Activated CD8-positive, alpha-beta memory T cell treated with anti-CD3 and anti-CD28 coated beads, Interleukin-2, amount 10 ng/mL, durations not matched to agents 7 days and 5 days (primary cell): ENCODE measurements at regions not wholly inside any gene's neighbourhood (a gene's known extent, or its start where the extent isn't known, plus 50 kb on each side); places are given as distances from the start of the nearest gene placed in this dataset.

ENCODE experiments used
- ATAC-seq: fragments of 150-1000 bp; cut with Tn5 transposase; one replicate; pipeline ENCODE4 v1.10.0; 2021; ENCODE audit warnings: moderate library complexity
- CTCF ChIA-PET: fragments of 350-600 bp; sonication (Branson Sonifier 250); formaldehyde crosslinking; loops from one replicate; lab custom pipeline; 2021; ENCODE audit warnings: antibody characterized with exemption; lab: Charles Lee
- DNase-seq: peaks from one replicate; pipeline ENCODE4 v3.0.0-alpha.2; 2020
- H3K27ac Mint-ChIP-seq: one replicate; pipeline ENCODE4 v1.8.0; 2021; ENCODE audit warnings: mild to moderate bottlenecking, mixed read lengths
- H3K27me3 Mint-ChIP-seq: one replicate; pipeline ENCODE4 v1.8.0; 2021; ENCODE audit warnings: mixed read lengths
- H3K36me3 Mint-ChIP-seq: one replicate; pipeline ENCODE4 v1.8.0; 2021; ENCODE audit warnings: mild to moderate bottlenecking, mixed read lengths
- H3K4me1 Mint-ChIP-seq: one replicate; pipeline ENCODE4 v1.8.0; 2021; ENCODE audit warnings: mixed read lengths
- H3K4me3 Mint-ChIP-seq: one replicate; pipeline ENCODE4 v1.8.0; 2021; ENCODE audit warnings: mild to moderate bottlenecking, moderate library complexity, mixed read lengths
- H3K9me3 Mint-ChIP-seq: one replicate; pipeline ENCODE4 v1.8.0; 2022; ENCODE audit warnings: low read depth, mixed read lengths

DNA sequence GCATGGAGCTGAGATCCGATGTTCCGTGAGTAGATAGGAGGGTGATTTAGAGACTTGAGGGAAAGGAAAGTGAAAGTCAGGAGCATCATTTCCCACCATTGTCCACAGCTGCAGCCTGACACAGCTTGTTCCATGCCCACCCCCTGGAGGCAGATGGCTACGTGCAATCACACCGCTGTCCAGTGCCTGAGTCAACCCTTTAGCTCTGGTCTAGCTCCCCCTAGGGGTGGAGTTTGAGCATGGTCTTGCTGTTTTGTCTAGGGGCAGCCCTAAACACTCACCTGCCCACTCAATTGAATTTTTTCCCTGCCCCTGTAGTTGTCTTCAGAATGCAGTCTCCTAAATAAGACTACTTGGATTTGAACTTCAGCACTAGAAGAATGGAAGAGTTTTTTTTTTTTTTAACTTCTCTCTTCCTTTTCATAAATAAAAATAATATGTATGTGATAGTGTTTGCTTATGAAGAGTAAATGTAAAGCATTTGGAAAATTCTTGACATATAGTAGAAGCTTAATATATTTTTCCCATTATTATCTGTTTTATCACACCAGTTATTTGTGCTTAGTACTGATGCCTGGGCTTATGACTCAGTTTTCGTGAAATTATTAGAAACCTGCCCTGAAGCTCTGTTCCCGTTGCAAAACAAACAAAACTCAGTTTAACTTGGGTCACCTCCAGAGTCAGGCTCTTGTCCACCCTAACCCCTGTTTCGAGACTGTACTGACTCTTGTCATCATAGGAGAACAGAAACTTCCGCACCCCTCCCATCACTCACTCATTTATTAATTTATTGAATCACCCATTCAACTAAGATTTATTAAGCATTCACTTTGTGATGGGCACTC lies 814.8 kb downstream of the MAFB start:
- ATAC-seq, result no peak
- no peaks in the 10 kb centered on the region for H3K9me3 Mint-ChIP-seq
- H3K36me3 Mint-ChIP-seq, result no peaks in the 10 kb centered on the region
- DNase-seq, result peak; percentile 46
- H3K4me3 Mint-ChIP-seq, result no peak overlapping the region
- no peaks in the 10 kb centered on the region for H3K27me3 Mint-ChIP-seq
- CTCF ChIA-PET, result interaction anchor here (1.2 to 1.5 kb wide), 2 partner anchors 9 to 585 kb away, joined by 3 to 4 read pairs; no protein-coding TSS in a partner anchor
- no peaks in the 10 kb centered on the region for H3K4me1 Mint-ChIP-seq
- no peak overlapping the region for H3K27ac Mint-ChIP-seq

DNA sequence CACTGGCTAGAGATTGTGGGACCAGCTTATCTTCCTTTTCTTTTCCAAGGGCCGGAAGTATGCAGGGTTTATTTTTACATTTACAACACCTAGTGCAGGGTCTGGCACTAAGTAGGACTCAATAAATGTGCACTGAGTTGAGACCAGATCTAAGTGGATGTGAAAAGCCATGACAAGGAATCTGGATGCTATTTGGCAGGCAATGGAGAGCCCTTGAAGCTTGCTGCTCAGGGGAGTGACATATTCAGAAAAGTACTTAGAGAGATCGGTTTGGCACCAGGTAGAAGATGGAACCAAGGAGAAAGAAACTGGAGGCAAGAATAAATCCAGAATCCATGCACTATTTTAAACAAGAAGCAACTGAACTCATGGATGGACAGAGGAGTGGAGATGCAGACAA lies 815.8 kb downstream of the MAFB start:
- Mint-ChIP-seq H3K4me3 (no peak overlapping the region), H3K9me3 (no peaks in the 10 kb centered on the region), H3K36me3 (no peaks in the 10 kb centered on the region), H3K27me3 (no peaks in the 10 kb centered on the region), H3K27ac (no peak overlapping the region), H3K4me1 (no peaks in the 10 kb centered on the region)
- DNase-seq (no peak), ATAC-seq (no peak)
- CTCF ChIA-PET, result interaction anchor here (1.2 to 1.5 kb wide), 2 partner anchors 10 to 584 kb away, joined by 3 to 4 read pairs; no protein-coding TSS in a partner anchor

DNA sequence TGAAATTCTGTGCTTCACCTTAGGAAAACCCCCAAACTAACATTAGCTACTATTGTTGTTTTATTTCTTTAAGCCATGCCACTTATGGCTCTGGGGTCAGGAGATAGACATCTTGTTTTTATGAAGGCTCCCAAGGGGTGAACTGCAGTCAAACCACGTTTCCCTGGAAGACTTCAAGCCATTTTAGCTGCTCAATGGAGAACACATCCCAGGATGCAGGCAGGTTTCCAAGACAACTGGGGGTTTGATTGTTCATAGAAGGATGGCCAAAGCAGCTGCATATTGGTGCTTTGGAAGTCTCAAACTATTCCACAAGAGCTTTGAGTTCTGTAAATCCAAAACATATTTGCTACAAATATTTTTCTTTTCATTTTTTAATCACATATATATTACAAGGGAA lies 818.0 kb downstream of the MAFB start:
- Mint-ChIP-seq H3K27me3 (no peaks in the 10 kb centered on the region), H3K9me3 (no peaks in the 10 kb centered on the region), H3K27ac (no peak overlapping the region), H3K36me3 (no peaks in the 10 kb centered on the region), H3K4me1 (no peaks in the 10 kb centered on the region), H3K4me3 (no peak overlapping the region)
- DNase-seq, result no peak
- no peak for ATAC-seq
- CTCF ChIA-PET, result no interaction called here

DNA sequence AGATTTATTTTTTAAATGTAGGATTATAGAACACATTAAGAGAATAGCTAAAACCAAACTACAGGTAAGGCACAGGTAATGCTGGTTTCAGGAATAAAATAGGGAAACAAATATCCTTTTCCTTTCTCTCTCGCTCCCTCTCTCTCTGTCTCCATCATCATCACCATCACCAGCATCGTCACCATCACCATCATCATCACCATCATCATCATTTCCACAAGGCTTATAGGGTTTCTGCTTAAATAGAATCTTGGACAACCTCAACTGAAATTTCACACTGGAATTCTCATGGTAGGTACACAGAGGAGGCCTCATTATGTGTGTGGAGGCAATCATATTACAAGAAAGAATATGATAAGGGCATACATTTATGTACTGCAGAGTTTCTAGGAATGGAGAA lies 823.6 kb downstream of the MAFB start:
- ATAC-seq (no peak), DNase-seq (no peak)
- Mint-ChIP-seq H3K4me1 (no peaks in the 10 kb centered on the region), H3K36me3 (no peaks in the 10 kb centered on the region), H3K27ac (no peak overlapping the region), H3K4me3 (no peak overlapping the region), H3K27me3 (no peaks in the 10 kb centered on the region), H3K9me3 (no peaks in the 10 kb centered on the region)
- CTCF ChIA-PET, result no interaction called here

DNA sequence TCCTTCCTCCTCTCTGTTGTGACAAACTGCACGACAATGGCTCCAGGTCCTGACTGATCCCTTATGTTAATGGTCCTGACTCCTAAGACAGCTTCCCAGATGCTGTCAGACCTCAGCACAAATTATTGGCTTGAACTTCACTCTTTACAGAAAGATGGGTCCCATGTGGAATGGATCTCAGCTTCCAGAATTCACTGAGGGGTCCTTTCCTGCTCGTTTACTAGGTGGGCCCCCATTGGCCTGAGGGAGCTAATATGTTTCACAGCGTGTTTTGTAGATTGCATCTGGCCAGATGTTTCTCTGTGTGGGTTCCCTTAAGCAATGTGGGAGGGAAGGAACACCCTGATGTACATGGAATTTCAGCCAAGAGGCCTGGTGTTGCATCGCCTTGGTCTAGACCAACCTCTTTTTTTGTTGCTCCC lies 826.6 kb downstream of the MAFB start:
- ATAC-seq, result no peak
- no peak overlapping the region for H3K27ac Mint-ChIP-seq
- H3K9me3 Mint-ChIP-seq, result no peaks in the 10 kb centered on the region
- no peaks in the 10 kb centered on the region for H3K27me3 Mint-ChIP-seq
- DNase-seq, result no peak
- CTCF ChIA-PET, result no interaction called here
- H3K4me3 Mint-ChIP-seq, result no peak overlapping the region
- H3K36me3 Mint-ChIP-seq, result no peaks in the 10 kb centered on the region
- H3K4me1 Mint-ChIP-seq, result no peaks in the 10 kb centered on the region

DNA sequence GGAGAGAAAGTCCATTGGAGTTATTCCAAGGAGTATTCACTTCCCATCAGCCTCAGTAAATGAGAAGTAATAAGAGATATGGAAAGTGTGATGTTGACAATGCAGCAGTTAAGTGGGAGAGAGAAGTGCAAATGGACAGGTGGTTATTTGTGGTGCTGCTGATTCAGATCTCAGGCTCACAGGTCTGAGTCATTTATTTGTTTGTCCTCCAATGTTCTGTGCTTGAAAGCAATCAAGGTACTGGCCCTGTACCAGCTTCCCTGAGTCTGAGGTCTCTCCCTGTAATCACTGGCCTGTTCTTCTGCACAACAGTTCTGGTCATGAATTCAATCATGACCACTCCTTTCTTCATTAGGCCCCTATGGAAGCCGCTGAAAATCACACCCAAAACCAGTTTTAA lies 827.7 kb downstream of the MAFB start:
- Mint-ChIP-seq H3K9me3 (no peaks in the 10 kb centered on the region), H3K36me3 (no peaks in the 10 kb centered on the region), H3K4me1 (no peaks in the 10 kb centered on the region), H3K27me3 (no peaks in the 10 kb centered on the region), H3K27ac (no peak overlapping the region), H3K4me3 (no peak overlapping the region)
- CTCF ChIA-PET, result no interaction called here
- ATAC-seq (no peak), DNase-seq (no peak)

DNA sequence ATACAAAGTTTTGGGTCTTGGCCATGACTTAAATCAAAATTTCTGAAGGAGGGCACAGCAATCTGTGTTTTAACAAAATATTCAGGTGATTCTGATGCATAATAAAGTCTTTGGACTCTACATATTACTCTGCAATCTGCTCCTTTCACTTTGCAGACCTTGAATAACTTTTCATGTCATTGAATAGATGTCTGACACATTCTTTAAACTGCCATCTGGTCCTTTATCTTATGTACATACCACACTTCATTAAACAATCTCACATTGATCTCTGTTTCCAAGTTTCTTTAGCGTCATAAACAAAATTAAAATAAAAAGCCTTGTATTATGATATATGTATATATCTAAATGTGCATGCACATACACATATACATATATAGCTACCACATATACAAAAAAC lies 831.2 kb downstream of the MAFB start:
- Mint-ChIP-seq H3K36me3 (no peaks in the 10 kb centered on the region), H3K4me1 (no peaks in the 10 kb centered on the region), H3K27me3 (no peaks in the 10 kb centered on the region), H3K4me3 (no peak overlapping the region), H3K9me3 (no peaks in the 10 kb centered on the region), H3K27ac (no peak overlapping the region)
- CTCF ChIA-PET, result no interaction called here
- no peak for DNase-seq
- ATAC-seq, result no peak

DNA sequence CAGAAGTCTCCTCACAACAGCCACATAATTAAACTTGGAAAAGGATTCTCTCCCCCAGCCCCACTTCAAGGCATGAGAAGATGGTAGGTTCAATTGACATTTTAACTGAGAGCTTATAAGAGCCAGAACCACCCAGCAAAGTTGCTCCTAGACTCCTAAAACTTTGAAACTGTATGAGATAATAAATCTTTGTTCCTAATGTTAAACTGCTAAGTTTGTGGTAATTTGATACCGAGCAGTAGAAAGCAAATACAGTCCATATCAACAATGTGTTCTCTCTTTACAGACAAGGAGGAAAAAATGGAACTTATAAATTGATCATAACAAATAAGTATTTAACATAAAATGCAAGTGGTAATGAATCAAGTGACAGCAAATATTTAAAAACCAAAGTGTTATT lies 831.8 kb downstream of the MAFB start:
- Mint-ChIP-seq H3K27ac (no peak overlapping the region), H3K4me1 (no peaks in the 10 kb centered on the region), H3K9me3 (no peaks in the 10 kb centered on the region), H3K27me3 (no peaks in the 10 kb centered on the region), H3K36me3 (no peaks in the 10 kb centered on the region), H3K4me3 (no peak overlapping the region)
- DNase-seq (no peak), ATAC-seq (no peak)
- CTCF ChIA-PET, result no interaction called here

DNA sequence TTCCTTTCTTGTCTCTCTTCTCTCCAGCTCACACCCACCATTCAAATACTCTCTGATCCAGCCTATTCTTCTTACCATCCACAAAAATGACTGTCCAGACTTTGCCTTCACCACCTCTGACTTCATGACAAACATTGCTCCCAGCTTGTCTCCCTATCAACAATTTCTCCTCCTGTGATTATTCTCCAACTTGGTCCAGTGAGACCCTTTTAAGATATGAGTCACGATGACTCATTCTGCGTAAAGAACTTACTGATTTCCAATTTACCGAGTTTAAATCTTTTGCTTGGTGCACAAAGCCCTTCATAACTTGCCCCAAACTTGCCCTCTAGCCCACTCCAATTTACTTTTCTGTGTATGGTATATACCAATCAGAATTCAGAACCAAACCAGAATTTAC lies 833.2 kb downstream of the MAFB start:
- no peaks in the 10 kb centered on the region for H3K4me1 Mint-ChIP-seq
- DNase-seq (no peak), ATAC-seq (no peak)
- no peak overlapping the region for H3K27ac Mint-ChIP-seq
- H3K36me3 Mint-ChIP-seq, result no peaks in the 10 kb centered on the region
- H3K27me3 Mint-ChIP-seq, result no peaks in the 10 kb centered on the region
- CTCF ChIA-PET, result no interaction called here
- H3K9me3 Mint-ChIP-seq, result peaks cover 2% of the 10 kb centered on the region
- H3K4me3 Mint-ChIP-seq, result no peak overlapping the region

DNA sequence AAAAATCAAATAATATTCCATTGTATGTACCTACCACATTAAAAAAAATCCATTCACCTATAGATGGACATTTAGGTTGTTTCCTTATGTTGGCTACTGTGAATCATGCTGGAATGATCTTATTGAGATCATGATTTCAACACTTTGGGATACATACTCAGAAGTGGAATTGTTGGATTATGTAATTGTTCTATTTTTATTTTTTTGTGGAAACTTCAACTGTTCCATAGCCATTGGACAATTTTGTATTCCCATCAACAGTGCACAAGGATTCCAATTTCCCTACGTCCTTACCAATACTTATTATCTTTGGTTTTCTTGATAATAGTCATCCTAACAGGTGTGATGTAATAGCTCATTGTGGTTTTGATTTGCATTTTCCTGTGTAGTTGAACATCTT lies 834.0 kb downstream of the MAFB start:
- no peak for ATAC-seq
- no peak overlapping the region for H3K4me3 Mint-ChIP-seq
- CTCF ChIA-PET, result no interaction called here

DNA sequence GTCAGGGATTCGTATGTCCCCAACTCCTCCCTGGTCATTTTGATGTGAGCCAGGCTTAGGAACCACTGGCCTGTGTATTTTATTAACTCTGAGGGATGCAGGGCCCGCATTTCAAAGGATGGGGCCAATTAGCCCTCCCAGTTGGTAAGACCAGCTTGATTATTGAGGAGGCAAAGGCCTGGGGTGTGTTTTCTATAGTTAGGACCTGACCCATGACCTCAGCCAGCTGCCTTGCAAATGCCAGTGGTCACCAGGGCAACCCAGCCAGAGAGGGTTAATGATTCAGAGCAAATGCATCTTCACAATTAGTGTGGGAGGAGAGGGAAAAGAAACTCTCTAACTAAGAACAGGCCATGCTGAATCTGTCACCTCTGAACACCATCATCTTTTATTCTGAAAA lies 835.4 kb downstream of the MAFB start:
- H3K36me3 Mint-ChIP-seq, result no peaks in the 10 kb centered on the region
- CTCF ChIA-PET, result no interaction called here
- no peak for DNase-seq
- H3K27ac Mint-ChIP-seq, result no peak overlapping the region
- no peaks in the 10 kb centered on the region for H3K27me3 Mint-ChIP-seq
- no peak overlapping the region for H3K4me3 Mint-ChIP-seq
- no peaks in the 10 kb centered on the region for H3K4me1 Mint-ChIP-seq
- H3K9me3 Mint-ChIP-seq, result peaks cover 2% of the 10 kb centered on the region
- no peak for ATAC-seq

More for the DNA sequence above, 834.0 kb downstream of the MAFB start:
- no peak for DNase-seq
- H3K36me3 Mint-ChIP-seq, result no peaks in the 10 kb centered on the region
- peaks cover 2% of the 10 kb centered on the region for H3K9me3 Mint-ChIP-seq
- no peaks in the 10 kb centered on the region for H3K27me3 Mint-ChIP-seq
- H3K4me1 Mint-ChIP-seq, result no peaks in the 10 kb centered on the region
- no peak overlapping the region for H3K27ac Mint-ChIP-seq

DNA sequence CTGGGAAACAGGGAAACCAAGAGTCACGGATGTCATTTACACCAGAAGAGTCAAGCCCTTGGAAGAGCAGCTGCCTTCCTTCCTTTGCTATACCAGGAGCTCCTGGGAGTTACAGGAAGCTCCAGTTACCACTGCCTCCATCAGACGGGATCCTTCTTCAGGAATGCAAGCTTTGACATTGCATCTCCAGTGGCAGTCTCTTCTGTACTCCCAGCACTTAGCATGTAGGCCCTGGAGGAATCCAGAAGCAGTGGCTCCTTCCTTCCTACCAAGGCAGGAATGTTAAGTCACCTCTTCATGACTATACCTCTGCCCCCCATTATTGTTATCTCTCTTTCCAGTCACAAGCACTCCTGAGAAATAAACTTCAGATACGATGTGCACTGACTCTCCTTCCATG lies 836.0 kb downstream of the MAFB start:
- ATAC-seq (no peak), DNase-seq (no peak)
- Mint-ChIP-seq H3K36me3 (no peaks in the 10 kb centered on the region), H3K4me1 (no peaks in the 10 kb centered on the region), H3K27ac (no peak overlapping the region), H3K9me3 (peaks cover 2% of the 10 kb centered on the region), H3K27me3 (no peaks in the 10 kb centered on the region), H3K4me3 (no peak overlapping the region)
- CTCF ChIA-PET, result no interaction called here

DNA sequence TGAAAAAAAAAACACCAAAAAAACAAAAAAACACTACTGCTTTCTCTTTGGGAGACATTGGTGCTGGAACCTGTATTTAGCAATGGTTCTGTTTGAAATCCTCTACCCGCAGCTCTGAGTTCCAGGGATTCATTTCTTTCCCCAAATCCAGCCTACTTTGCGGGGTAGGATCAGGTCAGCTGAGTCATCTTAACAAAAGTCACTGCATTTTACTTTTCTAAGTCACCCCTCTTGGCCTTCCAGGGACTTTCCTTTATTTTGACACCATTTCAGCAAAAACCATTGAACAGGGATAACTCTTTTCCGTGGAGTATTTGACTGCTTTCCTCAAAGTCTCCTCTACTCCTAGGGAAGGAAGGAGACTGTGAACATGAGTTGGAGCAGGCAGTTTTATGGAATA lies 837.6 kb downstream of the MAFB start:
- H3K4me1 Mint-ChIP-seq, result no peaks in the 10 kb centered on the region

DNA sequence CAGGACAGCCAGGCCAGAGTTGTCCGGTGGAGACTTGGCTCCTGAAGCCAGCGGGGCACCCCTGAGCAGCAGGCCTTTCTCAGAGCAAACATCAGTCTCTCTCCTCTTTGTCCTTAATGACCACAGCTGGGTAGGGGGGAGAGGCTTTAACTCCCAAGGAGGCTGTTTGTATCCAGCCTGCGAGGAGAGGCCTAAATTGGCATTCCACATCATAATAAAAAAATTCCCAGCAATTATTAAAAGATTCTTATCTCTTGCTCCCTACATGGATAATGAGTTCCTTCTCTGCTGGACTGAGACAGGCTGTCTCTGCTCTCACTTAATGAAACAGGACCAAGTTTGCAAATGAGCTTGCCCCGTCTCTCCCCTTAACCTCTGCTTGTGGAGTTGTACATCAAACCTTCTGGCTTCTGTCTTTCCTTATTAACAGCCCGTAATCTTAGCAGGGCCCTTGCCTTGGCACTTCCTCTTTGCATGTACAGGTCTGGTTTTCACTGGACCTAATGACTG lies 838.2 kb downstream of the MAFB start:
- H3K36me3 Mint-ChIP-seq, result no peaks in the 10 kb centered on the region
- H3K27ac Mint-ChIP-seq, result no peak overlapping the region
- CTCF ChIA-PET, result no interaction called here
- no peaks in the 10 kb centered on the region for H3K4me1 Mint-ChIP-seq
- ATAC-seq (no peak), DNase-seq (no peak)
- no peaks in the 10 kb centered on the region for H3K27me3 Mint-ChIP-seq
- H3K9me3 Mint-ChIP-seq, result peaks cover 2% of the 10 kb centered on the region
- no peak overlapping the region for H3K4me3 Mint-ChIP-seq

More for the DNA sequence above, 837.6 kb downstream of the MAFB start:
- Mint-ChIP-seq H3K27me3 (no peaks in the 10 kb centered on the region), H3K27ac (no peak overlapping the region), H3K4me3 (no peak overlapping the region), H3K9me3 (peaks cover 2% of the 10 kb centered on the region), H3K36me3 (no peaks in the 10 kb centered on the region)
- no peak for DNase-seq
- CTCF ChIA-PET, result no interaction called here
- ATAC-seq, result no peak
